K562 (cell line): ENCODE measurements at regions not wholly inside any gene's neighbourhood (a gene's known extent, or its start where the extent isn't known, plus 50 kb on each side); places are given as distances from the start of the nearest gene placed in this dataset.

Experiments used
- ATAC-seq: fragments of 200-7000 bp; cut with Tn5 transposase; 3 replicates; pipeline ENCODE4 v1.9.1; 2020; ENCODE audit warnings: moderate library complexity
- BruUV-seq: library from RNA; stranded (reverse); fragments of 400-500 nt; replicated peaks from 2 replicates; lab custom pipeline; 2021; lab: Mats Ljungman, UMichigan
- CTCF ChIA-PET: fragments of 300-600 bp; formaldehyde crosslinking; extraction: SDS; loops from one replicate; lab custom pipeline; 2021; ENCODE audit warnings: low intra/inter-chr PET ratio; lab: Yijun Ruan, JAX
- POLR2A ChIA-PET: fragments of 300-600, 350-650 bp; sonication (Branson Sonifier 250); formaldehyde crosslinking; extraction: SDS; loops from one replicate; lab custom pipeline; 2021; ENCODE audit warnings: antibody characterized with exemption, inconsistent platforms; lab: Yijun Ruan, JAX
- DNase-seq, 4 experiments: peaks; one replicate each; pipeline versions ENCODE4 v3.0.0 to v3.0.0-alpha.2; 2011 to 2018; ENCODE audit warnings: low spot score in 3 of 4, mixed read lengths in 3 of 4; ENCODE audit errors: extremely low read depth in 1 of 4
- FAIRE-seq: peaks from 2 replicates; lab custom pipeline; 2011; peaks lifted over from hg19 to GRCh38; lab: Jason Lieb, UNC
- H2AFZ ChIP-seq: 2 replicates; pipeline ENCODE4 v1.6.0; 2011; ENCODE audit warnings: low read depth, low read length, control low read depth, inconsistent platforms
- H3K27ac ChIP-seq: fragments of 200-600 bp; 3 replicates; pipeline ENCODE4 v1.8.0; 2011; ENCODE audit warnings: low read depth, mild to moderate bottlenecking, control low read depth, inconsistent platforms, low read length, moderate library complexity, mixed read lengths; ENCODE audit errors: extremely low read depth
- H3K27me3 ChIP-seq, 2 experiments: fragments of 300-600 bp in 1 of 2; 2 replicates in 1 of 2; 3 replicates in 1 of 2; pipeline versions ENCODE4 v1.6.0 to v1.8.0; 2011; ENCODE audit warnings: inconsistent platforms in 2 of 2, low read length in 2 of 2, mild to moderate bottlenecking in 1 of 2, mixed read lengths in 1 of 2, moderate library complexity in 1 of 2; ENCODE audit not compliant: control insufficient read depth in 2 of 2, insufficient read depth in 2 of 2
- H3K36me3 ChIP-seq: fragments of 300-600 bp; 3 replicates; pipeline ENCODE4 v1.8.0; 2011; ENCODE audit warnings: mild to moderate bottlenecking, low read length, inconsistent platforms; ENCODE audit not compliant: control insufficient read depth, insufficient read depth
- H3K4me1 ChIP-seq, 2 experiments: fragments of 200-600 bp in 1 of 2; replicated peaks in 1 of 2; 2 replicates in 1 of 2; 3 replicates in 1 of 2; pipeline versions ENCODE4 v1.5.1 to v1.8.0; 2011; ENCODE audit warnings: inconsistent platforms in 2 of 2, low read length in 2 of 2, mild to moderate bottlenecking in 1 of 2, mixed read lengths in 1 of 2, moderate library complexity in 1 of 2; ENCODE audit not compliant: control insufficient read depth in 2 of 2, insufficient read depth in 2 of 2
- H3K4me2 ChIP-seq: 2 replicates; pipeline ENCODE4 v1.6.1; 2011; ENCODE audit warnings: low read length, control low read depth, inconsistent platforms, mixed read lengths; ENCODE audit not compliant: insufficient read depth
- H3K4me3 ChIP-seq: fragments of 200-600 bp; sonication (generic), shearing (Covaris generic); 2 replicates; pipeline ENCODE4 v1.5.1; 2016; ENCODE audit warnings: control low read depth, inconsistent platforms
- H3K79me2 ChIP-seq: fragments of 200-600 bp; 3 replicates; pipeline ENCODE4 v1.8.0; 2011; ENCODE audit warnings: low read length, inconsistent platforms; ENCODE audit not compliant: control insufficient read depth, insufficient read depth
- H3K9ac ChIP-seq, 2 experiments: 2 replicates each; pipeline versions ENCODE4 v1.6.0 to v1.6.1; 2011; ENCODE audit warnings: low read depth in 2 of 2, low read length in 2 of 2, control low read depth in 1 of 2, inconsistent platforms in 1 of 2, mild to moderate bottlenecking in 1 of 2, mixed read lengths in 1 of 2; ENCODE audit not compliant: insufficient read depth in 1 of 2
- H3K9me1 ChIP-seq: one replicate; pipeline ENCODE4 v1.6.0; 2011; ENCODE audit warnings: inconsistent platforms, mild to moderate bottlenecking, low read length, moderate library complexity; ENCODE audit not compliant: control insufficient read depth, insufficient read depth
- H3K9me3 ChIP-seq: replicated peaks from 2 replicates; pipeline ENCODE4 v1.5.1; 2011; ENCODE audit warnings: low read depth, low read length, inconsistent platforms; ENCODE audit not compliant: control insufficient read depth, insufficient read depth
- H4K20me1 ChIP-seq: replicated peaks from 2 replicates; pipeline ENCODE4 v1.6.1; 2011; ENCODE audit warnings: low read length, inconsistent platforms, mixed read lengths; ENCODE audit not compliant: control insufficient read depth, insufficient read depth
- ASH1L ChIP-seq: fragments of 450-650 bp; IDR thresholded peaks from 2 replicates; pipeline ENCODE4 v1.6.1; 2018; ENCODE audit warnings: borderline replicate concordance, mild to moderate bottlenecking, low read depth; ENCODE audit not compliant: partially characterized antibody
- BDP1 ChIP-seq: IDR thresholded peaks from 3 replicates; pipeline ENCODE4 v1.6.1; 2011; ENCODE audit not compliant: insufficient read length, insufficient read depth
- CREM ChIP-seq: IDR thresholded peaks from 2 replicates; pipeline ENCODE4 v1.6.1; 2014; ENCODE audit warnings: antibody characterized with exemption, low read depth
- ETV1 ChIP-seq: fragments of 450-650 bp; conservative IDR thresholded peaks from 2 replicates; pipeline ENCODE4 v1.6.1; 2016; ENCODE audit warnings: missing genetic modification characterization, control low read depth, low read depth, missing compliant biosample characterization
- HNRNPH1 ChIP-seq: fragments of 200-400 bp; formaldehyde crosslinking; optimal IDR thresholded peaks from 2 replicates; pipeline ENCODE3; 2017; ENCODE audit warnings: low read depth, mild to moderate bottlenecking, low read length, moderate library complexity
- MYC ChIP-seq, 2 experiments: fragments of 250-450 bp in 1 of 2; sonication (Bioruptor Pico) in 1 of 2; IDR thresholded peaks; 2 replicates each; pipeline versions ENCODE4 v1.5.1 to v1.6.1; 2012 to 2021; ENCODE audit warnings: low read depth in 2 of 2, borderline replicate concordance in 1 of 2, improper control_type of control experiment in 1 of 2, low read length in 1 of 2, mild to moderate bottlenecking in 1 of 2, moderate library complexity in 1 of 2
- PHF20 ChIP-seq: fragments of 450-650 bp; IDR thresholded peaks from 2 replicates; pipeline ENCODE4 v1.6.1; 2018; ENCODE audit not compliant: partially characterized antibody
- PTRF ChIP-seq: fragments of 450-650 bp; IDR thresholded peaks from 2 replicates; pipeline ENCODE4 v1.6.1; 2016; ENCODE audit warnings: mild to moderate bottlenecking, missing genetic modification characterization, missing compliant biosample characterization
- SMAD1 ChIP-seq: fragments of 150-350 bp; IDR thresholded peaks from 2 replicates; pipeline ENCODE4 v1.6.1; 2014; ENCODE audit warnings: low read length, low read depth; ENCODE audit not compliant: partially characterized antibody
- TCFL5 ChIP-seq: fragments of 250-450 bp; sonication (Bioruptor Pico); conservative IDR thresholded peaks from 2 replicates; pipeline ENCODE4 v1.6.1; 2021; ENCODE audit warnings: mild to moderate bottlenecking, moderate library complexity, matching md5 sums
- YBX1 ChIP-seq: fragments of 450-650 bp; IDR thresholded peaks from 2 replicates; pipeline ENCODE4 v1.7.1; 2016; ENCODE audit warnings: mild to moderate bottlenecking
- ZEB2 ChIP-seq: fragments of 450-650 bp; IDR thresholded peaks from 2 replicates; pipeline ENCODE4 v1.6.1; 2016
- ZNF431 ChIP-seq: sonication (generic); formaldehyde crosslinking; IDR thresholded peaks from 2 replicates; pipeline ENCODE4 v1.8.0; 2022; ENCODE audit warnings: mild to moderate bottlenecking, missing genetic modification reagents
- WGBS: fragments of 100-300 bp; shearing (Covaris generic); methylation state at CpG from one replicate; pipeline ENCODE4 v1.1.6; 2016; ENCODE audit warnings: low coverage, mixed read lengths; ENCODE audit not compliant: insufficient coverage; ENCODE audit errors: missing lambda C conversion rate; 5-methylcytosine and 5-hydroxymethylcytosine counted together
- in situ Hi-C: fragments of 300-500 bp; cut with MboI; formaldehyde crosslinking; loops from 4 replicates; pipeline ENCODE4 v1.15.0; 2018; ENCODE audit warnings: inconsistent platforms, mixed read lengths
- intact Hi-C: fragments of 100-400 bp; cut with micrococcal nuclease; formaldehyde crosslinking; loops from 2 replicates; pipeline ENCODE4 v1.14.2; 2022
- TF ChIP-seq, protein P1 (sequence below): fragments of 250-450 bp; sonication (Bioruptor Pico); IDR thresholded peaks from 2 replicates; pipeline ENCODE4 v1.9.0; 2021; ENCODE audit warnings: mild to moderate bottlenecking, inconsistent platforms

DNA sequence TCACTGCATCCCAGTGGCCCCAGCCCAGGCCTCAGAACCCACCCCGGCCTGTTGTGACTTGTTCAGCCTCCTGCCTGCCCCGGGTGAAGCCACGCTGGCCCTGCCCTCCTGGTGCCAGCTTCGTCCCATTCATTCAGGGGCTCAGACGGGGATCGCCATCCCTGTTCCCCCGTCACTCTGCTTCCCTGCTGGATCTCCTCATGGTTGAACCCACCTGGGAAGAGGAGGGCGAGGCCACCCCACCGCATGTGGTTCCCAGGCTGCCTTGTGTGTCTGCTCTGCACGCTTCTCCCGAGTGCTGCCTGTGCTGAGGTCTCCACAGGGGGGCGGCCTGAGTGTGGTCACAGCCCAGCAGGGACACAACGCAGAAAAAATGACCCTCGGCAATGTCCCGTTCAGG lies 108.2 kb upstream of the ACTRT2 start (continued):
- no peak for TF ChIP-seq MYC (IDR thresholded peaks at IDR 0.05; ENCODE audit: low read depth, low read length)
- no peak for TF ChIP-seq MYC (CRISPR knock-in tag; IDR thresholded peaks at IDR 0.05; ENCODE audit: borderline replicate concordance, low read depth)
- TF ChIP-seq SMAD1, result no peak
- no peak for TF ChIP-seq ZNF431 (CRISPR knock-in tag)

DNA sequence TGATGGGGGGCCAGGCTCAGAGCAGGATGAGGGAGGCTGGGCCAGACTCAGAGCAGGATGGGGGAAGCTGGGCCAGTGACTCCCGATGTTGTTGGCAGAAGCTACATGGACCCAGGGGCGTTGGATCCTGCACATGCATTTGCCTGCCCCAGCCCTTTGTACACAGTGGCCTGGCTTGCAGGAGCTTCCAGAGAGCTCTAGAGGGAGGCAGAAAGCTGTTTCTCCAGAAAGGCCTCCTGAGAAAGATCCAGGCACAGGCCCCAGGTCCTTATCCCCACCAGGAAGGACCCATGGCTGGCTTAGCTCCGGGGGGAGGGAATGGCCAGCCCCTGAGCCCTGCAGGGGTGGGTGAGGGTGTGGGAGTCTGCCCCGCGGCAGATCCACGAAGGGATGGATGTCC lies 106.6 kb upstream of the ACTRT2 start:
- intact Hi-C loops (no loop called here), in situ Hi-C loops (loop anchor here (25.0 kb wide), 1 partner anchor 227 kb away; no protein-coding TSS in a partner anchor)
- ATAC-seq, result no peak
- peaks cover 8% of the 10 kb centered on the region; the same call in 1 of the 2 replicates for H3K9me3 ChIP-seq
- no peak for DNase-seq
- no peak overlapping the region for H3K4me2 ChIP-seq
- POLR2A ChIA-PET, result interaction anchor here (1.1 kb wide), 1 partner anchor 10 kb away, joined by 3 read pairs; no protein-coding TSS in a partner anchor
- H3K9me1 ChIP-seq, result no peaks in the 10 kb centered on the region
- no peak overlapping the region for H3K4me3 ChIP-seq
- H2AFZ ChIP-seq, result no peak overlapping the region
- no peak overlapping the region for H3K9ac ChIP-seq
- no peak for TF ChIP-seq ASH1L
- TF ChIP-seq, protein P1, sequence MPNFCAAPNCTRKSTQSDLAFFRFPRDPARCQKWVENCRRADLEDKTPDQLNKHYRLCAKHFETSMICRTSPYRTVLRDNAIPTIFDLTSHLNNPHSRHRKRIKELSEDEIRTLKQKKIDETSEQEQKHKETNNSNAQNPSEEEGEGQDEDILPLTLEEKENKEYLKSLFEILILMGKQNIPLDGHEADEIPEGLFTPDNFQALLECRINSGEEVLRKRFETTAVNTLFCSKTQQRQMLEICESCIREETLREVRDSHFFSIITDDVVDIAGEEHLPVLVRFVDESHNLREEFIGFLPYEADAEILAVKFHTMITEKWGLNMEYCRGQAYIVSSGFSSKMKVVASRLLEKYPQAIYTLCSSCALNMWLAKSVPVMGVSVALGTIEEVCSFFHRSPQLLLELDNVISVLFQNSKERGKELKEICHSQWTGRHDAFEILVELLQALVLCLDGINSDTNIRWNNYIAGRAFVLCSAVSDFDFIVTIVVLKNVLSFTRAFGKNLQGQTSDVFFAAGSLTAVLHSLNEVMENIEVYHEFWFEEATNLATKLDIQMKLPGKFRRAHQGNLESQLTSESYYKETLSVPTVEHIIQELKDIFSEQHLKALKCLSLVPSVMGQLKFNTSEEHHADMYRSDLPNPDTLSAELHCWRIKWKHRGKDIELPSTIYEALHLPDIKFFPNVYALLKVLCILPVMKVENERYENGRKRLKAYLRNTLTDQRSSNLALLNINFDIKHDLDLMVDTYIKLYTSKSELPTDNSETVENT (CRISPR knock-in tag), result no peak
- no peak for TF ChIP-seq ETV1 (tag)
- no peak for TF ChIP-seq HNRNPH1
- TF ChIP-seq YBX1, result no peak
- no peak for TF ChIP-seq PTRF (tag)
- no peak for TF ChIP-seq BDP1
- no peak for TF ChIP-seq ZEB2
- TF ChIP-seq CREM, result no peak
- no peak for TF ChIP-seq TCFL5 (CRISPR knock-in tag)
- TF ChIP-seq PHF20, result no peak
- no peaks in the 10 kb centered on the region for H3K79me2 ChIP-seq
- no TSS peak for BruUV-seq
- no peaks in the 10 kb centered on the region for H3K36me3 ChIP-seq
- FAIRE-seq, result no peak
- CTCF ChIA-PET, result interaction anchor here (0.5 kb wide), 1 partner anchor 91 kb away, joined by 3 read pairs; no protein-coding TSS in a partner anchor
- no peak overlapping the region for H3K27ac ChIP-seq
- no peaks in the 10 kb centered on the region for H3K4me1 ChIP-seq
- no peaks in the 10 kb centered on the region for H4K20me1 ChIP-seq
- peaks cover 0 to 25% of the 10 kb centered on the region in 2 experiments; a peak in 2 of 5 replicates for H3K27me3 ChIP-seq
- 0% methylated on average over 6 of the region's 6 CpGs for WGBS
